ENCODE measurements at regions not wholly inside any gene's neighbourhood (a gene's known extent, or its start where the extent isn't known, plus 50 kb on each side); places are given as distances from the start of the nearest gene placed in this dataset.
A peak's percentile ranks its signal among the peaks of the same experiment; 100 is the strongest.
"Not testable (repeated sequence)": the region's sequence is repeated elsewhere in the genome, so short reads cannot be mapped to it uniquely, and the experiment has no call there.

- TF ChIP-seq CTCF (conservative IDR thresholded peaks at IDR 0.05) = no peak
- H3K4me1 Mint-ChIP-seq (ENCODE audit: unreplicated experiment) = no peaks in the 10 kb centered on the region
- H3K9me3 Mint-ChIP-seq = no peaks in the 10 kb centered on the region
- no peak for DNase-seq (ENCODE audit: extremely low spot score, unreplicated experiment)
- H3K36me3 Mint-ChIP-seq = peaks cover 56% of the 10 kb centered on the region
- H3K27ac Mint-ChIP-seq = no peak overlapping the region
- no peak overlapping the region for H3K4me3 Mint-ChIP-seq
- H3K27me3 Mint-ChIP-seq = no peaks in the 10 kb centered on the region
Observed at GRCh38 chr9:92228628-92229027, 64.9 kb downstream of the IARS1 start.

GRCh38 chr9:92224177-92224576, 69.3 kb downstream of the IARS1 start:
- Mint-ChIP-seq H3K4me1 (ENCODE audit: unreplicated experiment) (no peaks in the 10 kb centered on the region), H3K27me3 (no peaks in the 10 kb centered on the region), H3K4me3 (no peak overlapping the region), H3K36me3 (peaks cover 56% of the 10 kb centered on the region), H3K9me3 (no peaks in the 10 kb centered on the region), H3K27ac (no peak overlapping the region)
- no peak for DNase-seq (ENCODE audit: extremely low spot score, unreplicated experiment)
- TF ChIP-seq CTCF (conservative IDR thresholded peaks at IDR 0.05) = no peak

GRCh38 chr9:92223758-92224157, 69.7 kb downstream of the IARS1 start:
- Mint-ChIP-seq H3K36me3 (peaks cover 54% of the 10 kb centered on the region), H3K27ac (no peak overlapping the region)
- no peak for DNase-seq (ENCODE audit: extremely low spot score, unreplicated experiment)

GRCh38 chr9:92208693-92209524, 84.6 kb downstream of the IARS1 start:
- H3K4me1 Mint-ChIP-seq (ENCODE audit: unreplicated experiment) = no peaks in the 10 kb centered on the region
- no peak for TF ChIP-seq CTCF (conservative IDR thresholded peaks at IDR 0.05)
- no peak for DNase-seq (ENCODE audit: extremely low spot score, unreplicated experiment)
- H3K9me3 Mint-ChIP-seq = no peaks in the 10 kb centered on the region
- H3K4me3 Mint-ChIP-seq = no peak overlapping the region
- no peaks in the 10 kb centered on the region for H3K27me3 Mint-ChIP-seq
- peak overlapping the region; percentile 71 for H3K27ac Mint-ChIP-seq
- peaks cover 50% of the 10 kb centered on the region for H3K36me3 Mint-ChIP-seq

More at GRCh38 chr9:92223758-92224157, 69.7 kb downstream of the IARS1 start:
- no peak for TF ChIP-seq CTCF (conservative IDR thresholded peaks at IDR 0.05)
- Mint-ChIP-seq H3K4me1 (ENCODE audit: unreplicated experiment) (no peaks in the 10 kb centered on the region), H3K9me3 (no peaks in the 10 kb centered on the region), H3K4me3 (no peak overlapping the region), H3K27me3 (no peaks in the 10 kb centered on the region)

- Mint-ChIP-seq H3K27ac (peak overlapping the region; percentile 12), H3K4me1 (ENCODE audit: unreplicated experiment) (no peaks in the 10 kb centered on the region)
- TF ChIP-seq CTCF (conservative IDR thresholded peaks at IDR 0.05) = no peak
Observed at GRCh38 chr9:92206488-92206887, 87.0 kb downstream of the IARS1 start.

GRCh38 chr9:92203887-92204286, 88.7 kb upstream of the SPTLC1 start:
- H3K4me3 Mint-ChIP-seq; H3K36me3 Mint-ChIP-seq; H3K27me3 Mint-ChIP-seq; DNase-seq (ENCODE audit: extremely low spot score, unreplicated experiment); H3K9me3 Mint-ChIP-seq; H3K27ac Mint-ChIP-seq; H3K4me1 Mint-ChIP-seq (ENCODE audit: unreplicated experiment): not testable (repeated sequence)

More at GRCh38 chr9:92206488-92206887, 87.0 kb downstream of the IARS1 start:
- DNase-seq (ENCODE audit: extremely low spot score, unreplicated experiment) = no peak
- Mint-ChIP-seq H3K27me3 (no peaks in the 10 kb centered on the region), H3K4me3 (no peak overlapping the region), H3K9me3 (no peaks in the 10 kb centered on the region), H3K36me3 (peaks cover 28% of the 10 kb centered on the region)

- not testable (repeated sequence) for H3K27me3 Mint-ChIP-seq; DNase-seq (ENCODE audit: extremely low spot score, unreplicated experiment); H3K9me3 Mint-ChIP-seq; H3K4me1 Mint-ChIP-seq (ENCODE audit: unreplicated experiment); H3K36me3 Mint-ChIP-seq; H3K27ac Mint-ChIP-seq; H3K4me3 Mint-ChIP-seq
Observed at GRCh38 chr9:92198237-92198636, 83.0 kb upstream of the SPTLC1 start.

All from type B pancreatic cell (in vitro differentiated cells).